ENCODE measurements at regions not wholly inside any gene's neighbourhood (a gene's known extent, or its start where the extent isn't known, plus 50 kb on each side); places are given as distances from the start of the nearest gene placed in this dataset.

- 55 to 69% methylated on average over 1 of the region's 1 CpG for WGBS, 2 experiments (ENCODE audit: low coverage in 1 of 2, low lambda C conversion rate in 2 of 2, missing lambda C conversion rate in 2 of 2)
- Histone ChIP-seq H3K9me2 (ENCODE audit: insufficient read depth) (no peaks in the 10 kb centered on the region), H3K9ac (no peak overlapping the region), H3K4me1 (ENCODE audit: insufficient read depth) (peaks cover 5% of the 10 kb centered on the region; the same call in 1 of the 2 replicates), H3K4me2 (ENCODE audit: unreplicated experiment) (no peak overlapping the region), H4K20me1 (ENCODE audit: insufficient read depth) (no peaks in the 10 kb centered on the region), H3K27me3 (replicated peaks; ENCODE audit: insufficient read depth) (no peaks in the 10 kb centered on the region), H3K79me2 (ENCODE audit: insufficient read depth) (no peaks in the 10 kb centered on the region), H3F3A (ENCODE audit: insufficient read depth) (no peaks in the 10 kb centered on the region), H3K36me3 (ENCODE audit: low read depth) (no peaks in the 10 kb centered on the region), H3K27ac (no peak overlapping the region), H3K4me3 (no peak overlapping the region), H2AFZ (no peak overlapping the region), H3K9me3 (ENCODE audit: low read depth) (no peaks in the 10 kb centered on the region)
- no peak for TF ChIP-seq EZH2 (IDR thresholded peaks at IDR 0.05; ENCODE audit: insufficient read depth, poor library complexity, severe bottlenecking)
- TF ChIP-seq EZH2phosphoT487 (IDR thresholded peaks at IDR 0.05; ENCODE audit: insufficient read depth, low read depth): no peak
- DNase-seq: no peak
- in situ Hi-C loops (cut with MboI): no loop called here
These were observed 409.5 kb downstream of the SPRY1 start for GRCh38 chr4:123806056-123806455.

- no peaks in the 10 kb centered on the region for H3F3A ChIP-seq (ENCODE audit: insufficient read depth)
- no peak overlapping the region for H3K4me2 ChIP-seq (ENCODE audit: unreplicated experiment)
- no peak for DNase-seq
- no peaks in the 10 kb centered on the region for H3K36me3 ChIP-seq (ENCODE audit: low read depth)
- 83 to 85% methylated on average over 5 of the region's 5 CpGs for WGBS, 2 experiments (ENCODE audit: low coverage in 1 of 2, low lambda C conversion rate in 2 of 2, missing lambda C conversion rate in 2 of 2)
- H4K20me1 ChIP-seq (ENCODE audit: insufficient read depth): no peaks in the 10 kb centered on the region
- TF ChIP-seq EZH2phosphoT487 (IDR thresholded peaks at IDR 0.05; ENCODE audit: insufficient read depth, low read depth): no peak
- TF ChIP-seq EZH2 (IDR thresholded peaks at IDR 0.05; ENCODE audit: insufficient read depth, poor library complexity, severe bottlenecking): no peak
- in situ Hi-C loops (cut with MboI): no loop called here
- no peaks in the 10 kb centered on the region for H3K9me3 ChIP-seq (ENCODE audit: low read depth)
- no peak overlapping the region for H3K27ac ChIP-seq
- peaks cover 9% of the 10 kb centered on the region; the same call in 1 of the 2 replicates for H3K4me1 ChIP-seq (ENCODE audit: insufficient read depth)
- H3K9ac ChIP-seq: no peak overlapping the region
- no peaks in the 10 kb centered on the region for H3K79me2 ChIP-seq (ENCODE audit: insufficient read depth)
- H3K9me2 ChIP-seq (ENCODE audit: insufficient read depth): no peaks in the 10 kb centered on the region
- H3K27me3 ChIP-seq (replicated peaks; ENCODE audit: insufficient read depth): no peaks in the 10 kb centered on the region
- H2AFZ ChIP-seq: no peak overlapping the region
- no peak overlapping the region for H3K4me3 ChIP-seq
These were observed 410.6 kb downstream of the SPRY1 start for GRCh38 chr4:123807187-123807586.

- WGBS, 2 experiments (ENCODE audit: low coverage in 1 of 2, low lambda C conversion rate in 2 of 2, missing lambda C conversion rate in 2 of 2): 89 to 100% methylated on average over 1 of the region's 1 CpG
- H3K4me1 ChIP-seq (ENCODE audit: insufficient read depth): peaks cover 9% of the 10 kb centered on the region; the same call in 1 of the 2 replicates
- no peaks in the 10 kb centered on the region for H3K36me3 ChIP-seq (ENCODE audit: low read depth)
- H3K9ac ChIP-seq: no peak overlapping the region
- no peaks in the 10 kb centered on the region for H3F3A ChIP-seq (ENCODE audit: insufficient read depth)
- DNase-seq: no peak
- TF ChIP-seq EZH2phosphoT487 (IDR thresholded peaks at IDR 0.05; ENCODE audit: insufficient read depth, low read depth) (no peak), EZH2 (IDR thresholded peaks at IDR 0.05; ENCODE audit: insufficient read depth, poor library complexity, severe bottlenecking) (no peak)
- H3K79me2 ChIP-seq (ENCODE audit: insufficient read depth): no peaks in the 10 kb centered on the region
- H3K9me2 ChIP-seq (ENCODE audit: insufficient read depth): no peaks in the 10 kb centered on the region
- no peak overlapping the region for H3K4me2 ChIP-seq (ENCODE audit: unreplicated experiment)
- no peak overlapping the region for H2AFZ ChIP-seq
- H3K4me3 ChIP-seq: no peak overlapping the region
- no peaks in the 10 kb centered on the region for H4K20me1 ChIP-seq (ENCODE audit: insufficient read depth)
- H3K27ac ChIP-seq: no peak overlapping the region
- no peaks in the 10 kb centered on the region for H3K27me3 ChIP-seq (replicated peaks; ENCODE audit: insufficient read depth)
- no peaks in the 10 kb centered on the region for H3K9me3 ChIP-seq (ENCODE audit: low read depth)
- in situ Hi-C loops (cut with MboI): no loop called here
These were observed 411.3 kb downstream of the SPRY1 start for GRCh38 chr4:123807866-123808265.

- WGBS, 2 experiments (ENCODE audit: low coverage in 1 of 2, low lambda C conversion rate in 2 of 2, missing lambda C conversion rate in 2 of 2): 87 to 95% methylated on average over 1 of the region's 1 CpG
- no peak overlapping the region for H3K4me3 ChIP-seq
- no peak overlapping the region for H3K9ac ChIP-seq
- no peaks in the 10 kb centered on the region for H3K9me2 ChIP-seq (ENCODE audit: insufficient read depth)
- H3K4me2 ChIP-seq (ENCODE audit: unreplicated experiment): no peak overlapping the region
- no peaks in the 10 kb centered on the region for H3K9me3 ChIP-seq (ENCODE audit: low read depth)
- H3K36me3 ChIP-seq (ENCODE audit: low read depth): no peaks in the 10 kb centered on the region
- no peaks in the 10 kb centered on the region for H3K79me2 ChIP-seq (ENCODE audit: insufficient read depth)
- no peaks in the 10 kb centered on the region for H3F3A ChIP-seq (ENCODE audit: insufficient read depth)
- no peak for DNase-seq
- TF ChIP-seq EZH2phosphoT487 (IDR thresholded peaks at IDR 0.05; ENCODE audit: insufficient read depth, low read depth) (no peak), EZH2 (IDR thresholded peaks at IDR 0.05; ENCODE audit: insufficient read depth, poor library complexity, severe bottlenecking) (no peak)
- no peaks in the 10 kb centered on the region for H4K20me1 ChIP-seq (ENCODE audit: insufficient read depth)
- peaks cover 9% of the 10 kb centered on the region; the same call in 1 of the 2 replicates for H3K4me1 ChIP-seq (ENCODE audit: insufficient read depth)
- no peak overlapping the region for H3K27ac ChIP-seq
- in situ Hi-C loops (cut with MboI): no loop called here
- H2AFZ ChIP-seq: no peak overlapping the region
- no peaks in the 10 kb centered on the region for H3K27me3 ChIP-seq (replicated peaks; ENCODE audit: insufficient read depth)
These were observed 413.3 kb downstream of the SPRY1 start for GRCh38 chr4:123809864-123810263.

- Histone ChIP-seq H3K4me2 (ENCODE audit: unreplicated experiment) (peak overlapping the region; percentile 35), H4K20me1 (ENCODE audit: insufficient read depth) (no peaks in the 10 kb centered on the region), H3K9me3 (ENCODE audit: low read depth) (no peaks in the 10 kb centered on the region), H3F3A (ENCODE audit: insufficient read depth) (no peaks in the 10 kb centered on the region), H3K4me1 (ENCODE audit: insufficient read depth) (peaks cover 4% of the 10 kb centered on the region; the same call in 1 of the 2 replicates), H3K9ac (no peak overlapping the region), H2AFZ (peak overlapping the region; percentile 78), H3K9me2 (ENCODE audit: insufficient read depth) (no peaks in the 10 kb centered on the region), H3K79me2 (ENCODE audit: insufficient read depth) (no peaks in the 10 kb centered on the region), H3K27ac (no peak overlapping the region), H3K4me3 (peak overlapping the region; percentile 27; the same call in 1 of the 2 replicates), H3K36me3 (ENCODE audit: low read depth) (no peaks in the 10 kb centered on the region), H3K27me3 (replicated peaks; ENCODE audit: insufficient read depth) (no peaks in the 10 kb centered on the region)
- in situ Hi-C loops (cut with MboI): no loop called here
- no peak for DNase-seq
- TF ChIP-seq EZH2phosphoT487 (IDR thresholded peaks at IDR 0.05; ENCODE audit: insufficient read depth, low read depth) (no peak), EZH2 (IDR thresholded peaks at IDR 0.05; ENCODE audit: insufficient read depth, poor library complexity, severe bottlenecking) (no peak)
- WGBS, 2 experiments (ENCODE audit: low coverage in 1 of 2, low lambda C conversion rate in 2 of 2, missing lambda C conversion rate in 2 of 2): 25 to 29% methylated on average over 3 of the region's 3 CpGs
These were observed 415.4 kb downstream of the SPRY1 start for GRCh38 chr4:123812066-123812390.
